ENCODE measurements at regions not wholly inside any gene's neighbourhood (a gene's known extent, or its start where the extent isn't known, plus 50 kb on each side); places are given as distances from the start of the nearest gene placed in this dataset.

DNA sequence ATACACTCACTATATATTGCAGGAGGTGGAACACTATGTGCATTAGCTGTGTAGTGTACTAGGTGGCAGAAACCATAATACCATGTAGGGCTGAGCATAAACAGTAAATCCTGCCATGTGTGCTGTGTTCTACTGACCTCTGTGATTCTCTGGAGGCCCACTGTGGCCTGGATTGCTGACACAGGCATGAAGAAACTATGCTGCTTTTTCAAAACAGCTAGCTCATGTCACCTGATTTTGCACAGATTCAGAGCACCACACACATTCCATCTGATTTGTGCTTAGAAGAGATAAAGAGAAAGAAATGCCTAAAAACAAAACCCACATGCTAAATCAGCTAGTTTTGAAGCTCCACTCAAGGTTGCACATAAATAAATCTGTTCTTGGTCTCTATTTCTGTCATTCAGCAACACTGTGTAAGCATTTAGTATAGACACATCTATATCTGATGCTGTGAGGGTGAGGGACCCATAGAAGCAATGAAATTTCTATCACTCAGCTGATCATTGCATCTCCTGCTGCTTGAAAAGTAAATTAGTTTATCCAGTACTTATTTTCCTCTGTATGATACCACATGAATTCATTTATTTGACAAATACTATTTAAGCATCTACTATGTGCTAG, 1007.7 kb upstream of the SEMA6D start:
- no peak overlapping the region for H3K27ac ChIP-seq (ENCODE audit: extremely low read length, insufficient read depth, low read length)
- H3K79me2 ChIP-seq (ENCODE audit: insufficient read depth, low read length): no peaks in the 10 kb centered on the region
- ChIA-PET CTCF (ENCODE audit: low intra/inter-chr PET ratio, low total read pairs) (no interaction called here), POLR2A (no interaction called here)
- H3K4me1 ChIP-seq (ENCODE audit: insufficient read depth, low read length): no peaks in the 10 kb centered on the region
- no peak for FAIRE-seq
- H3K36me3 ChIP-seq (replicated peaks in 1 of 2; ENCODE audit: control insufficient read depth in 1 of 2, insufficient read depth in 2 of 2, low read length in 2 of 2): no peaks in the 10 kb centered on the region
- H2AFZ ChIP-seq (ENCODE audit: low read length): no peak overlapping the region
- H3K9me3 ChIP-seq (ENCODE audit: low read length): peaks cover 88% of the 10 kb centered on the region
- H3K4me2 ChIP-seq (ENCODE audit: low read depth, low read length): no peak overlapping the region
- H3K27me3 ChIP-seq (ENCODE audit: control insufficient read depth in 1 of 2, insufficient read depth in 2 of 2, low read length in 2 of 2): no peaks in the 10 kb centered on the region
- TF ChIP-seq ZSCAN31 (CRISPR knock-in tag; IDR thresholded peaks at IDR 0.05; ENCODE audit: low read depth) (no peak), ZSCAN20 (CRISPR knock-in tag; IDR thresholded peaks at IDR 0.05; ENCODE audit: borderline replicate concordance) (no peak), NFE2 (CRISPR knock-in tag; IDR thresholded peaks at IDR 0.05) (no peak), MAFG (CRISPR knock-in tag; IDR thresholded peaks at IDR 0.05) (no peak), ZBTB38 (CRISPR knock-in tag; IDR thresholded peaks at IDR 0.05) (no peak), ZNF709 (CRISPR knock-in tag; IDR thresholded peaks at IDR 0.05) (no peak), KLF9 (CRISPR knock-in tag; IDR thresholded peaks at IDR 0.05; ENCODE audit: low read depth) (no peak), NAIF1 (CRISPR knock-in tag; IDR thresholded peaks at IDR 0.05; ENCODE audit: borderline replicate concordance) (no peak), ZNF724P (CRISPR knock-in tag; IDR thresholded peaks at IDR 0.05; ENCODE audit: borderline replicate concordance) (no peak), RFX3 (CRISPR knock-in tag; IDR thresholded peaks at IDR 0.05) (no peak), ZNF256 (CRISPR knock-in tag; conservative IDR thresholded peaks at IDR 0.05) (no peak), ZNF589 (CRISPR knock-in tag; conservative IDR thresholded peaks at IDR 0.05) (no peak), ZNF772 (CRISPR knock-in tag; IDR thresholded peaks at IDR 0.05) (no peak)
- TF ChIP-seq, protein P1, sequence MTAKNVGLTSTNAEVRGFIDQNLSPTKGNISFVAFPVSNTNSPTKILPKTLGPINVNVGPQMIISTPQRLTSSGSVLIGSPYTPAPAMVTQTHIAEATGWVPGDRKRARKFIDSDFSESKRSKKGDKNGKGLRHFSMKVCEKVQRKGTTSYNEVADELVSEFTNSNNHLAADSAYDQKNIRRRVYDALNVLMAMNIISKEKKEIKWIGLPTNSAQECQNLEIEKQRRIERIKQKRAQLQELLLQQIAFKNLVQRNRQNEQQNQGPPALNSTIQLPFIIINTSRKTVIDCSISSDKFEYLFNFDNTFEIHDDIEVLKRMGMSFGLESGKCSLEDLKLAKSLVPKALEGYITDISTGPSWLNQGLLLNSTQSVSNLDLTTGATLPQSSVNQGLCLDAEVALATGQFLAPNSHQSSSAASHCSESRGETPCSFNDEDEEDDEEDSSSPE (CRISPR knock-in tag; IDR thresholded peaks at IDR 0.05): no peak
- TF ChIP-seq, protein P2, sequence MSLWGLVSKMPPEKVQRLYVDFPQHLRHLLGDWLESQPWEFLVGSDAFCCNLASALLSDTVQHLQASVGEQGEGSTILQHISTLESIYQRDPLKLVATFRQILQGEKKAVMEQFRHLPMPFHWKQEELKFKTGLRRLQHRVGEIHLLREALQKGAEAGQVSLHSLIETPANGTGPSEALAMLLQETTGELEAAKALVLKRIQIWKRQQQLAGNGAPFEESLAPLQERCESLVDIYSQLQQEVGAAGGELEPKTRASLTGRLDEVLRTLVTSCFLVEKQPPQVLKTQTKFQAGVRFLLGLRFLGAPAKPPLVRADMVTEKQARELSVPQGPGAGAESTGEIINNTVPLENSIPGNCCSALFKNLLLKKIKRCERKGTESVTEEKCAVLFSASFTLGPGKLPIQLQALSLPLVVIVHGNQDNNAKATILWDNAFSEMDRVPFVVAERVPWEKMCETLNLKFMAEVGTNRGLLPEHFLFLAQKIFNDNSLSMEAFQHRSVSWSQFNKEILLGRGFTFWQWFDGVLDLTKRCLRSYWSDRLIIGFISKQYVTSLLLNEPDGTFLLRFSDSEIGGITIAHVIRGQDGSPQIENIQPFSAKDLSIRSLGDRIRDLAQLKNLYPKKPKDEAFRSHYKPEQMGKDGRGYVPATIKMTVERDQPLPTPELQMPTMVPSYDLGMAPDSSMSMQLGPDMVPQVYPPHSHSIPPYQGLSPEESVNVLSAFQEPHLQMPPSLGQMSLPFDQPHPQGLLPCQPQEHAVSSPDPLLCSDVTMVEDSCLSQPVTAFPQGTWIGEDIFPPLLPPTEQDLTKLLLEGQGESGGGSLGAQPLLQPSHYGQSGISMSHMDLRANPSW (CRISPR knock-in tag; IDR thresholded peaks at IDR 0.05; ENCODE audit: borderline replicate concordance): no peak
- TF ChIP-seq, protein P3, sequence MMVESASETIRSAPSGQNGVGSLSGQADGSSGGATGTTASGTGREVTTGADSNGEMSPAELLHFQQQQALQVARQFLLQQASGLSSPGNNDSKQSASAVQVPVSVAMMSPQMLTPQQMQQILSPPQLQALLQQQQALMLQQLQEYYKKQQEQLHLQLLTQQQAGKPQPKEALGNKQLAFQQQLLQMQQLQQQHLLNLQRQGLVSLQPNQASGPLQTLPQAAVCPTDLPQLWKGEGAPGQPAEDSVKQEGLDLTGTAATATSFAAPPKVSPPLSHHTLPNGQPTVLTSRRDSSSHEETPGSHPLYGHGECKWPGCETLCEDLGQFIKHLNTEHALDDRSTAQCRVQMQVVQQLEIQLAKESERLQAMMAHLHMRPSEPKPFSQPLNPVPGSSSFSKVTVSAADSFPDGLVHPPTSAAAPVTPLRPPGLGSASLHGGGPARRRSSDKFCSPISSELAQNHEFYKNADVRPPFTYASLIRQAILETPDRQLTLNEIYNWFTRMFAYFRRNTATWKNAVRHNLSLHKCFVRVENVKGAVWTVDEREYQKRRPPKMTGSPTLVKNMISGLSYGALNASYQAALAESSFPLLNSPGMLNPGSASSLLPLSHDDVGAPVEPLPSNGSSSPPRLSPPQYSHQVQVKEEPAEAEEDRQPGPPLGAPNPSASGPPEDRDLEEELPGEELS (CRISPR knock-in tag; IDR thresholded peaks at IDR 0.05): no peak
- TF ChIP-seq, protein P4, sequence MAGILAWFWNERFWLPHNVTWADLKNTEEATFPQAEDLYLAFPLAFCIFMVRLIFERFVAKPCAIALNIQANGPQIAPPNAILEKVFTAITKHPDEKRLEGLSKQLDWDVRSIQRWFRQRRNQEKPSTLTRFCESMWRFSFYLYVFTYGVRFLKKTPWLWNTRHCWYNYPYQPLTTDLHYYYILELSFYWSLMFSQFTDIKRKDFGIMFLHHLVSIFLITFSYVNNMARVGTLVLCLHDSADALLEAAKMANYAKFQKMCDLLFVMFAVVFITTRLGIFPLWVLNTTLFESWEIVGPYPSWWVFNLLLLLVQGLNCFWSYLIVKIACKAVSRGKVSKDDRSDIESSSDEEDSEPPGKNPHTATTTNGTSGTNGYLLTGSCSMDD (CRISPR knock-in tag; IDR thresholded peaks at IDR 0.05): no peak
- in situ Hi-C loops (cut with HindIII; ENCODE audit: extremely low pct_ligation_motif_present, low pct_unique_long_range_greater_than_20kb) (no loop called here), intact Hi-C loops (cut with micrococcal nuclease; ENCODE audit: unreplicated experiment) (no loop called here)
- no peak for DNase-seq (ENCODE audit: low spot score)
- no peaks in the 10 kb centered on the region for H4K20me1 ChIP-seq (ENCODE audit: insufficient read depth, low read length)
- no peak overlapping the region for H3K9ac ChIP-seq (ENCODE audit: insufficient read depth, low read depth, low read length)
- H3K4me3 ChIP-seq (replicated peaks in 1 of 3; ENCODE audit: insufficient read depth in 1 of 3, low read depth in 2 of 3, low read length in 3 of 3): no peak overlapping the region
- BruUV-seq (replicated peaks): no TSS peak
- no peak for ATAC-seq
